ENCODE measurements at regions not wholly inside any gene's neighbourhood (a gene's known extent, or its start where the extent isn't known, plus 50 kb on each side); places are given as distances from the start of the nearest gene placed in this dataset.
A peak's percentile ranks its signal among the peaks of the same experiment; 100 is the strongest.
"Not testable (repeated sequence)": the region's sequence is repeated elsewhere in the genome, so short reads cannot be mapped to it uniquely, and the experiment has no call there.

DNA sequence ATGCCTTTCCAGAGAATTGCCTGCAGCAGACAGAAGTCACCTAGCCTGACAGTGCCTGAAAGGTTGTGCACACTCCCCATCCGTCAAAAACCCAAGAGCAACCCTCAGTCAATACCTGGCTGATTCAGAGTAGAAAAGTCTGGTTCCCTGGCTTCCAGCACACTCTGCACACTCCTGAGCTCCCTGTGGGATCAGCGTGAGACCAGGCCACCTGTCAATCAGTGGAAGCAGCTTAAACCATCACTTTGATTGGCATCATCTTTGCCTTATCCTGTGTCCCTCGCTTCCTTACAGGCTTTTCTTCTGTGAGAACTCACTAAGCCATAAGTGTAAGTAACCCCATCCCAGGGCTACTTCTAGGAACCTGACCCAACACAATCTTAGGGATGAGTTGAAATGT is 109.8 kb downstream of the ACTL7B start:
- Histone ChIP-seq H3K4me3 (ENCODE audit: low read length) (no peak overlapping the region), H3K36me3 (ENCODE audit: control insufficient read depth, insufficient read depth, low read length, severe bottlenecking) (no peaks in the 10 kb centered on the region), H3K27me3 (replicated peaks; ENCODE audit: control insufficient read depth, insufficient read depth, low read length) (no peaks in the 10 kb centered on the region), H3K9ac (ENCODE audit: low read length) (no peak overlapping the region), H3K4me1 (ENCODE audit: control insufficient read depth, insufficient read depth, low read length) (peaks cover 4% of the 10 kb centered on the region), H3K9me3 (ENCODE audit: control insufficient read depth, low read length) (no peaks in the 10 kb centered on the region)
- no peak for DNase-seq (ENCODE audit: low read depth)

DNA sequence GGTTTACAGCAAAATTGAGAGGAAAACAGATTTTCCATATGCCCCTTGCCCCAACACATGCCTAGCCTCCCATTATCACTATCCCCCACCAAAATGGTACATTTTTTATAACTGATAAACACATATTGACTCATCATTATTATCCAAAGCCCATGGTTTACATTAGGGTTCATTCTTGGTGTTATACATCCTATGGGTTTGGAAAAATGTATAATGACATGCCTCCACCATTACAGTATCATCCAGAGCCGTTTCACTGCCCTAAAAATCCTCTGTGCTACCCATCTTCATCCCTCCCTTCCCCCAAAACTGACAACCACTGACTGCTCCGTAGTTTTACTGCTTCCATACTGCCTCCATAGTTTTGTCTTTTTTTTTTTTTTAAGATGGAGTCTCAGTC is 111.1 kb downstream of the ACTL7B start:
- no peak for DNase-seq (ENCODE audit: low read depth)
- Histone ChIP-seq H3K36me3 (ENCODE audit: control insufficient read depth, insufficient read depth, low read length, severe bottlenecking) (no peaks in the 10 kb centered on the region), H3K9ac (ENCODE audit: low read length) (no peak overlapping the region), H3K4me3 (ENCODE audit: low read length) (no peak overlapping the region), H3K4me1 (ENCODE audit: control insufficient read depth, insufficient read depth, low read length) (peaks cover 4% of the 10 kb centered on the region), H3K9me3 (ENCODE audit: control insufficient read depth, low read length) (no peaks in the 10 kb centered on the region), H3K27me3 (replicated peaks; ENCODE audit: control insufficient read depth, insufficient read depth, low read length) (no peaks in the 10 kb centered on the region)

GRCh38 chr9:108743901-108744371 is 111.8 kb downstream of the ACTL7B start:
- Histone ChIP-seq H3K4me1 (ENCODE audit: control insufficient read depth, insufficient read depth, low read length) (peaks cover 4% of the 10 kb centered on the region), H3K9ac (ENCODE audit: low read length) (no peak overlapping the region), H3K36me3 (ENCODE audit: control insufficient read depth, insufficient read depth, low read length, severe bottlenecking) (no peaks in the 10 kb centered on the region), H3K27me3 (replicated peaks; ENCODE audit: control insufficient read depth, insufficient read depth, low read length) (no peaks in the 10 kb centered on the region), H3K9me3 (ENCODE audit: control insufficient read depth, low read length) (no peaks in the 10 kb centered on the region), H3K4me3 (ENCODE audit: low read length) (no peak overlapping the region)
- DNase-seq (ENCODE audit: low read depth), result peak; percentile 71

DNA sequence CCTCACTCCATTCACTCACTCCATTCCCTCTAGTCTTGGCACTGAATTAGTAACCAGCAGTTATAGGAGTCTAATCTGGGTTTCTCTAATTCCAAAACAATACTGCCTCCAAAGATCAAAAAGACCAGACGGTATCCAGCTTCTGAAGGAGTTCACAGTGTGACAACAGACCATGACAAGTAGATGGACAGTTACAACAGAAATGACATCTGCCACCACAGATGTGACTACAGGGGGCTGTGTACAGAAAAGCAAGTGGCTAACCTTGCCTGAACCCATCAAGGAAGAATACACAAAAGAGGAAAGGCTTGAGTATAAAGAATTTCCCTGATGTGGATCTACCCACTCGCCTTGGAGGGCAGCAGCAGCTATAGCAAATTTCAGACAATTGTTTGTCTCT is 112.4 kb downstream of the ACTL7B start:
- Histone ChIP-seq H3K4me1 (ENCODE audit: control insufficient read depth, insufficient read depth, low read length) (peaks cover 4% of the 10 kb centered on the region), H3K9ac (ENCODE audit: low read length) (no peak overlapping the region), H3K9me3 (ENCODE audit: control insufficient read depth, low read length) (no peaks in the 10 kb centered on the region)

GRCh38 chr9:108742191-108742590 is 113.6 kb downstream of the ACTL7B start:
- Histone ChIP-seq H3K9ac (ENCODE audit: low read length) (no peak overlapping the region), H3K4me1 (ENCODE audit: control insufficient read depth, insufficient read depth, low read length) (peaks cover 4% of the 10 kb centered on the region), H3K27me3 (replicated peaks; ENCODE audit: control insufficient read depth, insufficient read depth, low read length) (no peaks in the 10 kb centered on the region), H3K9me3 (ENCODE audit: control insufficient read depth, low read length) (no peaks in the 10 kb centered on the region), H3K4me3 (ENCODE audit: low read length) (no peak overlapping the region), H3K36me3 (ENCODE audit: control insufficient read depth, insufficient read depth, low read length, severe bottlenecking) (no peaks in the 10 kb centered on the region)
- no peak for DNase-seq (ENCODE audit: low read depth)

More for the DNA sequence above, 112.4 kb downstream of the ACTL7B start:
- Histone ChIP-seq H3K36me3 (ENCODE audit: control insufficient read depth, insufficient read depth, low read length, severe bottlenecking) (no peaks in the 10 kb centered on the region), H3K27me3 (replicated peaks; ENCODE audit: control insufficient read depth, insufficient read depth, low read length) (no peaks in the 10 kb centered on the region), H3K4me3 (ENCODE audit: low read length) (no peak overlapping the region)
- no peak for DNase-seq (ENCODE audit: low read depth)

DNA sequence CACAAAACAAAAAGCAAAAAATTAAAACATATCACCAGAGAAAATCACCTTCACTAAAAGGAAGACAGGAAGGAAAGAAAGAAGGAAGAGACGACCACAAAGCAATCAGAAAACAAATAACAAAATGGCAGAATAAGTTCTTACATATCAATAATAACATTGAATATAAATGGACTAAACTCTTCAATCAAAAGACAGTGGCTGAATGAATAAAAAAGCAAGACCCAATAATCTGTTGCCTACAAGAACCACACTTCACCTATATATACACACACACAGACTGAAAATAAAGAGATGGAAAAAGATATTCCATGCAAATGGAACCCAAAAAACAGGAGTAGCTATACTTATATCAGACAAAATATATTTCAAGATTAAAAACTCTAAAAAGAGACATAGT is 124.5 kb downstream of the ACTL7B start:
- not testable (repeated sequence) for H3K4me1 ChIP-seq (ENCODE audit: control insufficient read depth, insufficient read depth, low read length); H3K36me3 ChIP-seq (ENCODE audit: control insufficient read depth, insufficient read depth, low read length, severe bottlenecking); H3K9ac ChIP-seq (ENCODE audit: low read length); H3K4me3 ChIP-seq (ENCODE audit: low read length); H3K27me3 ChIP-seq (replicated peaks; ENCODE audit: control insufficient read depth, insufficient read depth, low read length); DNase-seq (ENCODE audit: low read depth)
- H3K9me3 ChIP-seq (ENCODE audit: control insufficient read depth, low read length), result peaks cover 21% of the 10 kb centered on the region

GRCh38 chr9:108727580-108728111 is 128.1 kb downstream of the ACTL7B start:
- peaks cover 18% of the 10 kb centered on the region for H3K4me1 ChIP-seq (ENCODE audit: control insufficient read depth, insufficient read depth, low read length)
- DNase-seq (ENCODE audit: low read depth), result no peak
- H3K27me3 ChIP-seq (replicated peaks; ENCODE audit: control insufficient read depth, insufficient read depth, low read length), result no peaks in the 10 kb centered on the region
- no peaks in the 10 kb centered on the region for H3K36me3 ChIP-seq (ENCODE audit: control insufficient read depth, insufficient read depth, low read length, severe bottlenecking)
- H3K9ac ChIP-seq (ENCODE audit: low read length), result no peak overlapping the region
- H3K4me3 ChIP-seq (ENCODE audit: low read length), result no peak overlapping the region
- H3K9me3 ChIP-seq (ENCODE audit: control insufficient read depth, low read length), result peaks cover 16% of the 10 kb centered on the region

DNA sequence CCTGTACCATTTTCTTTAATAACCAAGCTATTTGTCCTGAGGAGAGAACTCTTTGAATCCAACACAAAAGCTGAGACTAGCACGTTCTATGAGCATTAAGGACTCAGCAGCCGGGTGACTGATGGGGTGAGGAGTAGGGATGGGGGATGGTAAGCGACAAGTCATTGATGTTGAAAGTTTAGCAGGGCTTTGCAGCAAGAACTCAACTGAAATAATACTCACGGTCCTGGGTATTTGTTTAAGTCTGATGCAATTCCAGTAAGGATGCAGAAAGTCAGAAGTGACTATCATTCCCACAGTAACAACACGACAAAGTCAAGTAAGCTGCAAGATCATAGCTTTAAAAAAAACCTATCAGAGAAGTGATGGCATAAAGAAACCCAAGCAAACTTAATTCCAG is 131.1 kb downstream of the ACTL7B start:
- Histone ChIP-seq H3K4me1 (ENCODE audit: control insufficient read depth, insufficient read depth, low read length) (peaks cover 24% of the 10 kb centered on the region), H3K9me3 (ENCODE audit: control insufficient read depth, low read length) (no peaks in the 10 kb centered on the region), H3K9ac (ENCODE audit: low read length) (no peak overlapping the region), H3K36me3 (ENCODE audit: control insufficient read depth, insufficient read depth, low read length, severe bottlenecking) (no peaks in the 10 kb centered on the region), H3K27me3 (replicated peaks; ENCODE audit: control insufficient read depth, insufficient read depth, low read length) (no peaks in the 10 kb centered on the region), H3K4me3 (ENCODE audit: low read length) (no peak overlapping the region)
- peak; percentile 50 for DNase-seq (ENCODE audit: low read depth)

DNA sequence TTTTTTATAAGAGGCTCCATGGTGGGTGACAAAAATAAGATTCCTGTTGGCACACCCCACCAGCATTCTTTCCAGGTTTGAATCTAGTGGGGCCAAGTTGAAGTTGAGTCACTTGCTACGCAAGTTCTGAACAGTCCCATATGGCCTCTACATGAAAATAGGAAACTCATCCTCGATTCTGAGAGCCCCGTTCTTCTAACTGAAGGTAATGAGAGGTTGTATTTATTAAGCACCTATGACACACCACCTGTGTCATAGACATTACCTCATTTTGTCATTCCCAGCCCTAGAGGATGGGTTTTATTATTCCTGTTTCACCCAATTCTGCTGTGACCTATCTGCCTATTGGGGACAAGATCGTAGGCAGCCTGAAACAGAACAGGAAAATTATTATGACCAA is 131.7 kb downstream of the ACTL7B start:
- peaks cover 24% of the 10 kb centered on the region for H3K4me1 ChIP-seq (ENCODE audit: control insufficient read depth, insufficient read depth, low read length)
- H3K36me3 ChIP-seq (ENCODE audit: control insufficient read depth, insufficient read depth, low read length, severe bottlenecking), result no peaks in the 10 kb centered on the region
- no peak overlapping the region for H3K9ac ChIP-seq (ENCODE audit: low read length)
- no peaks in the 10 kb centered on the region for H3K9me3 ChIP-seq (ENCODE audit: control insufficient read depth, low read length)
- no peak overlapping the region for H3K4me3 ChIP-seq (ENCODE audit: low read length)
- no peak for DNase-seq (ENCODE audit: low read depth)
- H3K27me3 ChIP-seq (replicated peaks; ENCODE audit: control insufficient read depth, insufficient read depth, low read length), result no peaks in the 10 kb centered on the region

DNA sequence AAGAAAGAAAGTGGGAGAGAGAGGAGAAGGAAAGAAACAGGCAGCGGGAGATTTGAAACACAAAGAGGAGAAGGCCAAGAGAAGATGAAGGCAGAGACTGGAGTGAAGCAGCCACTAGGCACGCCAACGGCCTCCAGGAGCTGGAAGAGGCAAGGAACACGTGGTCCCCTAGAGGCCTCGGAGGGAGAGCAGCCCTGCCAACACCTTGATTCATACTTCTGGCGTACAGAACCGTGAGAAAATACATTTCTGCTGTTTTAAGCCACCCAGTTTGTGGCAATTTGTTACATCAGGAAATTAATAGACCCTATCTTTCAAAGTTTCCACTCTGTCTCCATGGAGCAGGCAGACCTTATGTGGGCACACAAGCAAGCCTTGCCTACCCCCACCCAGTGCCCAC is 133.4 kb downstream of the ACTL7B start:
- Histone ChIP-seq H3K9me3 (ENCODE audit: control insufficient read depth, low read length) (no peaks in the 10 kb centered on the region), H3K9ac (ENCODE audit: low read length) (no peak overlapping the region), H3K36me3 (ENCODE audit: control insufficient read depth, insufficient read depth, low read length, severe bottlenecking) (no peaks in the 10 kb centered on the region), H3K27me3 (replicated peaks; ENCODE audit: control insufficient read depth, insufficient read depth, low read length) (no peaks in the 10 kb centered on the region), H3K4me3 (ENCODE audit: low read length) (no peak overlapping the region), H3K4me1 (ENCODE audit: control insufficient read depth, insufficient read depth, low read length) (peaks cover 19% of the 10 kb centered on the region)
- DNase-seq (ENCODE audit: low read depth), result no peak

DNA sequence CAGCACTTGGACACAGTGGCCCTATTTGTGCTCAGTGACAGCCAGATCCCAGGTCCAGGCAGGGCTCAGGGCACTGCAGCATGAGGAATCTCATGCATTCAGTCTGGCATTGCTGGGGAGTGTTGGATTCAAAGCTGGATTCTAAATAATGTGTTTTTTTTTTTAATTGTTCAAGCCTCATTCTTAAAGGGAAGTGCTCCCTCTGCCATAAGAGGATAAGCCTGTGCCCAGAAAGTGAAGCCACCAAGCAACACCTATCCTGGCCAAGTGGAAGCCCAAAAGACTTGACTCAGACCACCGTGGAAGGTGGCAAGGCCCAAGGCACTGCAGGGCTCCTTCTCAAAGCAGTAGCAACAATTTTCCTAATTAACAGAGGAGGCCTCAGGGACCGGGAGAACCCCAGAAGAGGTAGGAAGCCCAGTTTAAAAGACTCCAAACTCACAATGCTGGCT is 135.6 kb downstream of the ACTL7B start:
- Histone ChIP-seq H3K27me3 (replicated peaks; ENCODE audit: control insufficient read depth, insufficient read depth, low read length) (no peaks in the 10 kb centered on the region), H3K4me1 (ENCODE audit: control insufficient read depth, insufficient read depth, low read length) (peaks cover 17% of the 10 kb centered on the region), H3K36me3 (ENCODE audit: control insufficient read depth, insufficient read depth, low read length, severe bottlenecking) (no peaks in the 10 kb centered on the region), H3K9me3 (ENCODE audit: control insufficient read depth, low read length) (no peaks in the 10 kb centered on the region), H3K9ac (ENCODE audit: low read length) (no peak overlapping the region), H3K4me3 (ENCODE audit: low read length) (no peak overlapping the region)
- DNase-seq (ENCODE audit: low read depth), result no peak

DNA sequence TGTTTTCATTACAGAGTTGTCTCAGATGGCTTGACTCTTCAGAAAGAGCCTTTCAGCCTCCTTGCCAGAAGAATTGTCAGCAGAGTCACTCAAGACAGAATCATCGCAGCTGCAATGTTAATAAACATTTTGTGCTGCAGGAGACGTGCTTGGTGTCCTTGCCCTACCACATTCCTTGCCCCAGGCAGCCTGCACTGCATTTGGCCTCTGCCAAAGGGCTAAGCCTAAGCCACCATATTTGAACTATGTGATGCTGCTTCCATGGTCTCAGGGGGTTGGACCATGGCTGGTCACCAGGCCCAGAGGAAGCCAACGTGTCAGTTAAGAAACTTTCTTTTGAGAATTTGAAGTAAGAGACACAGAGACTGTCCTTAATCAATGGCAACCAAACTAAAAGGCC is 145.4 kb downstream of the ACTL7B start:
- Histone ChIP-seq H3K4me1 (ENCODE audit: control insufficient read depth, insufficient read depth, low read length) (no peaks in the 10 kb centered on the region), H3K27me3 (replicated peaks; ENCODE audit: control insufficient read depth, insufficient read depth, low read length) (no peaks in the 10 kb centered on the region), H3K4me3 (ENCODE audit: low read length) (no peak overlapping the region), H3K36me3 (ENCODE audit: control insufficient read depth, insufficient read depth, low read length, severe bottlenecking) (no peaks in the 10 kb centered on the region), H3K9me3 (ENCODE audit: control insufficient read depth, low read length) (peaks cover 2% of the 10 kb centered on the region), H3K9ac (ENCODE audit: low read length) (no peak overlapping the region)
- DNase-seq (ENCODE audit: low read depth), result no peak
